ENCODE measurements at regions not wholly inside any gene's neighbourhood (a gene's known extent, or its start where the extent isn't known, plus 50 kb on each side); places are given as distances from the start of the nearest gene placed in this dataset.

GRCh38 chr1:5562331-5562730 is 429.9 kb downstream of the NPHP4 start:
- 43 to 78% methylated on average over 3 of the region's 3 CpGs for WGBS, 2 donors
- ATAC-seq: no peak

GRCh38 chr1:5559078-5559477 is 433.1 kb downstream of the NPHP4 start:
- Histone ChIP-seq H3K4me1 (no peaks in the 10 kb centered on the region), H3K27me3 (no peaks in the 10 kb centered on the region), H3K27ac (no peak overlapping the region), H3K36me3 (replicated peaks in 1 of 2; ENCODE audit: insufficient read depth in 1 of 2, low read depth in 2 of 2) (no peaks in the 10 kb centered on the region), H3K9me3 (no peaks in the 10 kb centered on the region), H3K4me3 (no peak overlapping the region)
- intact Hi-C loops (cut with DNase I): no loop called here
- ATAC-seq: no peak
- no peak for TF ChIP-seq CTCF (IDR thresholded peaks at IDR 0.05)
- TF ChIP-seq POLR2A (IDR thresholded peaks at IDR 0.05): no peak
- DNase-seq: no peak
- WGBS, 2 donors: 54 to 62% methylated on average over 2 of the region's 2 CpGs

More at GRCh38 chr1:5562331-5562730, 429.9 kb downstream of the NPHP4 start:
- no peaks in the 10 kb centered on the region for H3K36me3 ChIP-seq (replicated peaks in 1 of 2; ENCODE audit: insufficient read depth in 1 of 2, low read depth in 2 of 2)
- H3K9me3 ChIP-seq: no peaks in the 10 kb centered on the region
- H3K27ac ChIP-seq: no peak overlapping the region
- TF ChIP-seq POLR2A (IDR thresholded peaks at IDR 0.05) (no peak), CTCF (IDR thresholded peaks at IDR 0.05) (no peak)
- DNase-seq: no peak
- no peaks in the 10 kb centered on the region for H3K27me3 ChIP-seq
- H3K4me3 ChIP-seq: no peak overlapping the region
- intact Hi-C loops (cut with DNase I): no loop called here
- H3K4me1 ChIP-seq: no peaks in the 10 kb centered on the region

DNA sequence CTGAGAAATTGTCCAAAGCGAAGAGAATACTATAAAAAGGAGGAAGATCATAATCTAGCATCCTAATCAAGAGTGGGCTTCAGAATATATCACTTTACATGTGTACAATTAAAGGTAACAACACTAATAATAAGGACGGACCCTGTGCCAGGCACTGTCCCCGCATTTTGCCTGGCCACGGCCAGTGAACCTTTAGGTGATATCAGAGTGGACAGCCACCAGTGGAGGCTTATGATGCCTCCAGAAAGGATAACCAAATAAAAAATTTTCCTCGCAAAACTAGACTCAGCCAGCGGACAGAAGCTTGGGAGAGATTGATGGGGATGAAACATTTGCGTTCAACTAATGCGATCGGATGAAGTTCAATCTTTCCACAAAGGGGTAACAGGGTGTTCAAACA is 436.4 kb downstream of the NPHP4 start:
- TF ChIP-seq CTCF (IDR thresholded peaks at IDR 0.05) (no peak), POLR2A (IDR thresholded peaks at IDR 0.05) (no peak)
- 75 to 77% methylated on average over 9 of the region's 9 CpGs for WGBS, 2 donors
- Histone ChIP-seq H3K9me3 (no peaks in the 10 kb centered on the region), H3K27me3 (no peaks in the 10 kb centered on the region), H3K27ac (no peak overlapping the region), H3K4me1 (no peaks in the 10 kb centered on the region), H3K4me3 (no peak overlapping the region), H3K36me3 (replicated peaks in 1 of 2; ENCODE audit: insufficient read depth in 1 of 2, low read depth in 2 of 2) (no peaks in the 10 kb centered on the region)
- no peak for ATAC-seq
- DNase-seq: no peak
- intact Hi-C loops (cut with DNase I): no loop called here

GRCh38 chr1:5554784-5555183 is 437.4 kb downstream of the NPHP4 start:
- intact Hi-C loops (cut with DNase I): no loop called here
- 62% methylated on average over 5 of the region's 5 CpGs for WGBS, 2 donors
- no peak for DNase-seq

More at GRCh38 chr1:5554784-5555183, 437.4 kb downstream of the NPHP4 start:
- no peak for ATAC-seq
- H3K27me3 ChIP-seq: no peaks in the 10 kb centered on the region
- no peak overlapping the region for H3K4me3 ChIP-seq
- TF ChIP-seq POLR2A (IDR thresholded peaks at IDR 0.05) (no peak), CTCF (IDR thresholded peaks at IDR 0.05) (no peak)
- no peaks in the 10 kb centered on the region for H3K4me1 ChIP-seq
- H3K36me3 ChIP-seq (replicated peaks in 1 of 2; ENCODE audit: insufficient read depth in 1 of 2, low read depth in 2 of 2): no peaks in the 10 kb centered on the region
- H3K27ac ChIP-seq: no peak overlapping the region
- peaks cover 0 to 3% (median 0%) of the 10 kb centered on the region in 3 donors for H3K9me3 ChIP-seq

Data from body of pancreas (tissue), 4 donors.